ENCODE measurements at regions not wholly inside any gene's neighbourhood (a gene's known extent, or its start where the extent isn't known, plus 50 kb on each side); places are given as distances from the start of the nearest gene placed in this dataset.

DNA sequence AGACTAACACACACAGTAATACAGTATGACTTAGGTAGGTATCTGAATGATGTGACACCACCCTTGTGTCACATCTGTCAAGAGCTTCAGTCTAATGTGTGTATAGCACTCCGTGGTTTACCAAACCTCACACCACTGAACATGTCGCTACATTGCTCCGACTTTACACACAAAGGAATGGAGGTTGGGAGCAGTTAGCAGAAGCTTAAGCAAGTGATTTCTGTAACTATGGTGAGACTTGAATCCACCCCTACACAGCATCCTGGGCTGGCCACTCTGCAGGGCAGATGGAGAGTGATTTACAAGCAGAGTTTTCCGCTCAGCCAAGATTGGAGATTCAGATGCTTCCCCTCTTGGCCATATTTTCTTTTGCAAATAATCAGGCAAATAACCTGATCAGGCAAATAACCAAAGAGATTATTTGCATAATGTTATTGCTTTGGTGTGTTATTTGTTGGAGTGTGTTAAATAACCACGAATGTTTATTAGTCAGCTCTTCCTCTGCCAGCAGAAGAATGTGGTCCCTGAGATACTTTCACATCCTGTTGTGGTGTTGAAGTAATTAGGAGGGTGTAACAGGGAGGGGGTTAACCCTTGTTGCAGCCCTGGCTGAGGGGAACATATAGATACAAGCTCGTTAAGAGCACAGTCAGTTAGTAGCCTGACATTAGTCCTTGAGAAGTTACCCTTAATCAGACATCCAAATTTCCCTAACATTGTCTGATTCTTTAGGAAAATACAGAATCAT, 92.8 kb downstream of the SNX18 start:
- no peak overlapping the region for H3K4me3 ChIP-seq
- H3K4me1 ChIP-seq = peaks cover 0 to 13% of the 10 kb centered on the region in 2 donors
- no peaks in the 10 kb centered on the region for H3K9me3 ChIP-seq
- H3K36me3 ChIP-seq = no peaks in the 10 kb centered on the region
- intact Hi-C loops (cut with DNase I) = no loop called here
- TF ChIP-seq, protein P1, sequence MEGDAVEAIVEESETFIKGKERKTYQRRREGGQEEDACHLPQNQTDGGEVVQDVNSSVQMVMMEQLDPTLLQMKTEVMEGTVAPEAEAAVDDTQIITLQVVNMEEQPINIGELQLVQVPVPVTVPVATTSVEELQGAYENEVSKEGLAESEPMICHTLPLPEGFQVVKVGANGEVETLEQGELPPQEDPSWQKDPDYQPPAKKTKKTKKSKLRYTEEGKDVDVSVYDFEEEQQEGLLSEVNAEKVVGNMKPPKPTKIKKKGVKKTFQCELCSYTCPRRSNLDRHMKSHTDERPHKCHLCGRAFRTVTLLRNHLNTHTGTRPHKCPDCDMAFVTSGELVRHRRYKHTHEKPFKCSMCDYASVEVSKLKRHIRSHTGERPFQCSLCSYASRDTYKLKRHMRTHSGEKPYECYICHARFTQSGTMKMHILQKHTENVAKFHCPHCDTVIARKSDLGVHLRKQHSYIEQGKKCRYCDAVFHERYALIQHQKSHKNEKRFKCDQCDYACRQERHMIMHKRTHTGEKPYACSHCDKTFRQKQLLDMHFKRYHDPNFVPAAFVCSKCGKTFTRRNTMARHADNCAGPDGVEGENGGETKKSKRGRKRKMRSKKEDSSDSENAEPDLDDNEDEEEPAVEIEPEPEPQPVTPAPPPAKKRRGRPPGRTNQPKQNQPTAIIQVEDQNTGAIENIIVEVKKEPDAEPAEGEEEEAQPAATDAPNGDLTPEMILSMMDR (IDR thresholded peaks at IDR 0.05) = no peak
- DNase-seq (ENCODE audit: low spot score in 2 of 2) = no peak
- no peaks in the 10 kb centered on the region for H3K27me3 ChIP-seq
- H3K27ac ChIP-seq = no peak overlapping the region

DNA sequence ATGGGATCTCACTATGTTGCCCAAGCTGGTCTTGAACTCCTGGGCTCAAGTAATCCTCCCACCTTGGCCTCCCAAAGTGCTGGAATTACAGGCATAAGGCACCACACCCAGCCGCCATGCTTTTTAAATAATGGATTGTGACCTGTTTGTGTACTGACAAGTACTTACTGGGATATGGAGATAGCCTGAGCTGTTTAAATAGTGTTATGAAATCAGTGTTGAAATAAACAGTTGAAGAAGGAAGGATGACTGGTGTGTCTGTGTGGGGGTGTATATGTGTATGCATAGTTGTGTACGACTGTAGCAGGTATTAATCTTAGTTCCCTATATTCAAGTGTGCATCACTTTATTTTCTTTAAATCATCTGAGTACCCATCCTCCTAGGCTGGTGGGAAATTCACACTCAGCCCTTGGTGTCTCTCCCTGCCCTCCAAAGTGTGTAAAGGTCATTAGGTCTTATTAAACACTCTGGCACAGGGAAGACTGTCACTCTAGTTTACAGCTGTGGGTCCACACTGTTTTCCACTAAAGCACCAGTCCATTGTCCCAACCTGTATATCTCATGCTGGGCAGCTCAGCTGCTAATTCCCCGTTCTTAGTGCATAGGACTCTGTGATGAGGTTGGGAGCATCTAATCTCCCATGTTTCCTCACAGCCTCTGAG, 91.0 kb downstream of the SNX18 start:
- Histone ChIP-seq H3K36me3 (no peaks in the 10 kb centered on the region), H3K27me3 (no peaks in the 10 kb centered on the region), H3K27ac (no peak overlapping the region), H3K4me3 (no peak overlapping the region), H3K4me1 (peaks cover 2 to 13% of the 10 kb centered on the region in 2 donors), H3K9me3 (no peaks in the 10 kb centered on the region)
- TF ChIP-seq, protein P1 (IDR thresholded peaks at IDR 0.05) = no peak
- intact Hi-C loops (cut with DNase I) = no loop called here
- no peak for DNase-seq (ENCODE audit: low spot score in 2 of 2)

DNA sequence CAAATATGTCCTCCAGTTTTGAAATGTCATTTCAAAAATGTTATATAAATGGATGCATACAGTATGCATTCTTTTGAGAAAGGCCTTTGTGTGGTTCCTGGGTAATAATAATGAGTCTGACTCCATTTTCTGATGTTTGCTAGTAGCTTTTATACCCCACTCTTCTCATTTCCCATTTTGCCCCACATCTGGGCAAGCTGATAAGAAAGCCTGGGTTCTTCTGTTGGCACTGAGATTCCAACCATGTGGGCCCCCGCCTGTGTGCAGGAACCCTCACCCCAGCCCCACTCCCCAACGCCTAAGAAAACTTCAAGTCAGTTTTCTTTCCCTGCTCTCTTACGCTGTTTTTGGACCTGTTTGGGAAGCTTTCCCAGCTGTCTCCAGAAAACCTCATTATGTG, 89.4 kb downstream of the SNX18 start:
- no peak overlapping the region for H3K4me3 ChIP-seq
- no peaks in the 10 kb centered on the region for H3K27me3 ChIP-seq
- intact Hi-C loops (cut with DNase I) = no loop called here
- TF ChIP-seq, protein P1 (IDR thresholded peaks at IDR 0.05) = no peak
- H3K36me3 ChIP-seq = no peaks in the 10 kb centered on the region
- H3K4me1 ChIP-seq = peaks cover 4 to 21% of the 10 kb centered on the region in 2 donors
- H3K9me3 ChIP-seq = no peaks in the 10 kb centered on the region
- no peak overlapping the region for H3K27ac ChIP-seq
- DNase-seq (ENCODE audit: low spot score in 2 of 2) = no peak

DNA sequence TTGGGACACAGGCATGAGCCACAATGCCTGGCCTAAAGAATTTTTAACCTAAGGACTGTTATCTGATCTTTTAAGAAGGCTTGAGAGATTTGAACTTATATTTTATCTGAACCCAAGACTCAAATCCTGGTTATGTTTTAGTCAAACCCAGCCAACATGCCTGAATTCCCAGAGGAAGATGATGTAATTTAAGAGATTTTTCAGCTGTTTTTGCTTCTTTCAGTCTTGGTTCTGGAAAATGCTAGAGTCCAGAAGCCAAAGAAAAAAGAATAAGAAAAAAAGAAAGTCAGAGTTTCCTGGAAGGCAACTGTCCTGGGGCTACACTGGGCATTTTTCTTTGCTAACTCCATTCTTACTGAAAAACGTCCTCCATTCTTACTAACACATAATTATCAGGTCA, 85.8 kb downstream of the SNX18 start:
- Histone ChIP-seq H3K36me3 (no peaks in the 10 kb centered on the region), H3K4me1 (peaks cover 4 to 15% of the 10 kb centered on the region in 2 donors), H3K27ac (peak overlapping the region; percentile 62), H3K4me3 (no peak overlapping the region), H3K27me3 (no peaks in the 10 kb centered on the region), H3K9me3 (no peaks in the 10 kb centered on the region)
- no peak for DNase-seq (ENCODE audit: low spot score in 2 of 2)
- intact Hi-C loops (cut with DNase I) = no loop called here
- TF ChIP-seq, protein P1 (IDR thresholded peaks at IDR 0.05) = no peak

DNA sequence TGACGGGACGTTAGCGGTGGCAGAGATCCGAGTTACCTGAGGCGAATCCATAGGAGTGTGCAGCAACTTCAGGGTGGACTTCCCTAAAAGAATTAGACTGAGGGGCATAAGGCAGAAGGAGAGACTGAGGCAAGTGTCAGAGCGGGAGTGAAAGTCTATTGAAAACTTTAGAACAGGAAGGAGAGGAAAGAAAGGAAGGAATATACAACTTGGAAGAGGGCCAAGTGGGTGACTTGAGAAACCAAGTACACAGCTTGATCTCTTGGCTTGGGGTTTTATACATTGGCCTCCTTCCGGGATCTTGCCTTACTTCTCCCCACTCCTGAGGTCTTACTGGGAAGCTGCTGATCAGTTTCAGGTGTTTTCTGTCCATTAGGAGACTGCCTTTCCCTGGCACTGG, 84.9 kb downstream of the SNX18 start:
- intact Hi-C loops (cut with DNase I) = no loop called here
- peak overlapping the region; percentile 52 to 62 for H3K27ac ChIP-seq

More for the DNA sequence above, 84.9 kb downstream of the SNX18 start:
- Histone ChIP-seq H3K27me3 (no peaks in the 10 kb centered on the region), H3K4me1 (peaks cover 4 to 15% of the 10 kb centered on the region in 2 donors), H3K4me3 (no peak overlapping the region), H3K36me3 (no peaks in the 10 kb centered on the region), H3K9me3 (peaks cover 0 to 3% of the 10 kb centered on the region in 2 donors)
- DNase-seq (ENCODE audit: low spot score in 2 of 2) = no peak
- TF ChIP-seq, protein P1 (IDR thresholded peaks at IDR 0.05) = no peak
